ENCODE measurements at regions not wholly inside any gene's neighbourhood (a gene's known extent, or its start where the extent isn't known, plus 50 kb on each side); places are given as distances from the start of the nearest gene placed in this dataset.

DNA sequence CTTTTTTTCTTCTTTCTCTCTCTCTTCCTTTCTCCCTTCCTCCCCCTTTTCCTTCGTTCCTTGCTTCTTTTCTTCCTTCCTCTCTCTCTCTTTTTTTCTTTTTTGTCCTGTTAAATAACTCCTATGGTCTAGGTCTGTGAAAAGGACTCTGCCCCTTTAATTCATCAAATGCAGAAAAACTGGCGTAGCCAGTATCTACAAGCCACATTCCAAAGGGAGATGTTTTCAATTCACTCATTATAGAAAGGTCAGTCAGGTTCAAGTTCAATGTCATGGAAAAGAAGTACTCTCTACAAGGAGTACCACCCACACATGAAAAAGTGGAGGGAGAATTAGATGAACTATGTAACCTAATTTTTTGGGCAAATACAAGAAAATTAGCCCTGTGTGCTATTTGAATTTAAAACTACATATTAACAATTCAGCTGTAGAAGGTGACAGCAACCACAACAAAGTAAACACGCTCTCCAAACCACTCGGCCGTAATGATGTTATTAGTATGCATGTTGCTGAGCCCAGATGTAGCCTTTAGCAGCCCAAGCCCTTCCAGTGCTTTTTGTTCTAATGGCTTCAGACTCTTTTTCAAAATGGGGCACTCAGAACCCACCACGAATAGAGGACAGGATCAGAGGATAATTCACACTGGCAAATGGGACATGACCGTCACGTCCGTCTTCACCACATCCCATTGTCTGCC lies 735.4 kb upstream of the FANCL start:
- DNase-seq (ENCODE audit: low read depth, low spot score): no peak
- in situ Hi-C loops (cut with HindIII; ENCODE audit: low pct_unique_long_range_greater_than_20kb, low sequenced_read_pairs): no loop called here

GRCh38 chr2:58974881-58975280 lies 733.8 kb upstream of the FANCL start:
- in situ Hi-C loops (cut with HindIII; ENCODE audit: low pct_unique_long_range_greater_than_20kb, low sequenced_read_pairs): no loop called here

DNA sequence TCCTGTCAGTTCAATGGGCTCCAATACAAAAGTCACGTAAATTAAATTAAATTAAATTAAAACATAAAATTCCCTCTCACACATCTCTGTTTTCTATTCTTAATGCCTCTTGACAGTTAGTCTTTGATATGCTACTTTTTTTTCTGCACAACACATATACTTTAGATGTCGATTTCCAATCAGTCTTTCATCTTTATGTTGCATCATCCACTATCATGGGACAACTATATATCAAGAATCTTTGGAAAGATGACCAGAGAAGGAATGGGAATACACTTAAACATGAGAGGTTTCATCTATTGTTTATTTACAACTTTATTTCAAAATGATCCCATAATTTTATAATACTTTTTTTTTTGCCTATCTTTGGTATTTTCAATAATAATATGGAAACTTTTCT lies 733.3 kb upstream of the FANCL start:
- in situ Hi-C loops (cut with HindIII; ENCODE audit: low pct_unique_long_range_greater_than_20kb, low sequenced_read_pairs): no loop called here
- no peak for DNase-seq (ENCODE audit: low read depth, low spot score)

More at GRCh38 chr2:58974881-58975280, 733.8 kb upstream of the FANCL start:
- no peak for DNase-seq (ENCODE audit: low read depth, low spot score)

- in situ Hi-C loops (cut with HindIII; ENCODE audit: low pct_unique_long_range_greater_than_20kb, low sequenced_read_pairs): no loop called here
- DNase-seq (ENCODE audit: low read depth, low spot score): no peak
Observed at GRCh38 chr2:58973811-58974281, 732.7 kb upstream of the FANCL start.

DNA sequence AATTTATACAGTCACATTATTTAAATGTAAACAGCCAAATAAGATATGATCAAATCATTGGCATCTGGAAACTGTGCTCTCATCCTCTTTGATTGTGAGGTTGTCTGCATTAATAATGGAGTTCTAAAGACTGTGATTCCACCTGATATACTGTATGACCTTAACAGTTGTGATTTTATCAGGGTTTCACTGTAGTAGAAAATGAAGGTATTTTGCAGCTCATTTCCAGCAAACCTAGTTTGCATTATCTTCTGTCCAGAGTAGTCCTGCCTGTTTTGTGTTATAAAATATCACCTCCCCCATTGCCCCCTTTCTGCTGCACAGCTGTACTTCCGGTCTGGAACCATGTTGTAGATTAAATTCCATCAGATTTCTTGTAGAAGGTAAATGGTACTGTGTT lies 731.6 kb upstream of the FANCL start:
- no peak for DNase-seq (ENCODE audit: low read depth, low spot score)
- in situ Hi-C loops (cut with HindIII; ENCODE audit: low pct_unique_long_range_greater_than_20kb, low sequenced_read_pairs): no loop called here

DNA sequence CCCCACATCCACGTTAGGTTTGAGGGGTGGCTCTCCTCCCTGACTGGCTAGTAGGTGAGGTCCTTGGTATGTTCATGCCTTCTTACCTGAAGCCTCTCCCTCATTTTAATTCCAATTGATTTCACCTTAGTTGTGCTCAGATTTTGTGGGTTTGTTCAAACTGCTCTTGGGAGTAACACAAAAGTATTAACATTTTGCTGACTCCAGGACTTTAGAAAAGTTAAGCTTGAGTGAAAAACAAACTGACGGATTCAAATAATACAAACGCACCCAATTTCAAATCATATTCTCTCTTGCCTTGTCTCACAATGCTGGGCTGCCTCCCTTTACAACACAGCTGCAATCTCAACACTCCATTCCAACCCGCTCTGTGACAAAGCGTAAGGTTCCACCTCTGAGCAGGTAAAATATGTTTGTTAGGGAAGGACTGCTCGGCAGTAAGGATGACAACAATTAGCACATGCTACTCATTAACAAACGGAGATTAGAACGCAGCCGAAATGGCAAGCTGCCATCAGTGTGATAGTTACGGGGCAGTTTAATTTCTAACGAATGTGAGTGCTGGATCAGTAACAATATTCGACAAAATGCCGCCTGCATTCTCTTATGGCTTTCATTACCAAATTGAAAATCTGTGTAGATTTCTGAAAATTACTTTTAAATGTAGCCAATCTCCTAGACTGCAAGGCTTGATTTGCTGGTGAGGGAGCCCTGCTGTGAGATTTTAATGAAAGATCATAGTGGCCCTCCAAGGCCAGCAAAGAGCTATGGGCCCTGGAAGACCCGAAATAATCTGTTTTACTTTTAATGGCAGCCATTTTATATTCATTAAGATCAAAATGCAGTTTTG lies 730.6 kb upstream of the FANCL start:
- in situ Hi-C loops (cut with HindIII; ENCODE audit: low pct_unique_long_range_greater_than_20kb, low sequenced_read_pairs): no loop called here
- DNase-seq (ENCODE audit: low read depth, low spot score): no peak

GRCh38 chr2:58970365-58970764 lies 729.2 kb upstream of the FANCL start:
- DNase-seq (ENCODE audit: low read depth, low spot score): no peak

DNA sequence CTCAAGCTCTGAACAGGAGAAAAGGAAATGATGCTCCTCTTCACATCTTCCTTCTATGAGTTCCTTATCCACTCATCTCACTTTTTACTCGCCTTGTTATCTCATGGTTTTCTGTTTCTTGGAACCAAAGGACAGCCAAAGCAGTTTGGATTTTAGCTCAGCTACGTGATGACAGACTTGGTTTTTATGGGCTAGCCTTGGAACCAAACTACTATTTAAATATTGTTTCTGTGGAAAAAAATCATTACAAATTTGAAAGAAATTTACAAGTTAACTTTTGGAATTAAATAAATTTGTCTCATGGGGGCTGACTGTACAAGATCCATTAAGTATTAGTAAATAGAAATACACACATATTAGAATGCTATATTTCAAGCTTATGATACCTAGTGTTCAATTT lies 727.8 kb upstream of the FANCL start:
- in situ Hi-C loops (cut with HindIII; ENCODE audit: low pct_unique_long_range_greater_than_20kb, low sequenced_read_pairs): no loop called here
- no peak for DNase-seq (ENCODE audit: low read depth, low spot score)

More at GRCh38 chr2:58970365-58970764, 729.2 kb upstream of the FANCL start:
- in situ Hi-C loops (cut with HindIII; ENCODE audit: low pct_unique_long_range_greater_than_20kb, low sequenced_read_pairs): no loop called here

- DNase-seq (ENCODE audit: low read depth, low spot score): no peak
Observed at GRCh38 chr2:58967736-58968135, 726.6 kb upstream of the FANCL start.

DNA sequence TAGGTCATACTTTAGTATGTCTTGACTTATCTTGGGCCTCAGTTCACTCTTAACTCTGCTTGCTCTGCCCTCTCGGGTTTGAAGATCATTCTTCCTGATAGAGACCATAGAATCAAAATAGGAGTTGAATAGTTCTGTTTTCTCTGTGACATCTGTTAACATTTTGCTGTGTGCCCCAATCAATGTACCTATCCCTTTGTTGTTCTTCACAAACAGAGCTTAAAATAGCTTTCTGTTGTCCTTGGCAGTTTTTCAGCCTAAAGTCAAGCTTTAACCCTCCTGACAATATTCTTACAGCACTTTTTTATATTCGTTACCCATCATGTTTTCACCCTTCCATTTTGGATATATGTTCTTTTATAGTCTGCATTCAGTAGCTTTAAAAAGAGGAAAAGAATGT lies 724.5 kb upstream of the FANCL start:
- in situ Hi-C loops (cut with HindIII; ENCODE audit: low pct_unique_long_range_greater_than_20kb, low sequenced_read_pairs): no loop called here
- no peak for DNase-seq (ENCODE audit: low read depth, low spot score)

More at GRCh38 chr2:58967736-58968135, 726.6 kb upstream of the FANCL start:
- in situ Hi-C loops (cut with HindIII; ENCODE audit: low pct_unique_long_range_greater_than_20kb, low sequenced_read_pairs): no loop called here

DNA sequence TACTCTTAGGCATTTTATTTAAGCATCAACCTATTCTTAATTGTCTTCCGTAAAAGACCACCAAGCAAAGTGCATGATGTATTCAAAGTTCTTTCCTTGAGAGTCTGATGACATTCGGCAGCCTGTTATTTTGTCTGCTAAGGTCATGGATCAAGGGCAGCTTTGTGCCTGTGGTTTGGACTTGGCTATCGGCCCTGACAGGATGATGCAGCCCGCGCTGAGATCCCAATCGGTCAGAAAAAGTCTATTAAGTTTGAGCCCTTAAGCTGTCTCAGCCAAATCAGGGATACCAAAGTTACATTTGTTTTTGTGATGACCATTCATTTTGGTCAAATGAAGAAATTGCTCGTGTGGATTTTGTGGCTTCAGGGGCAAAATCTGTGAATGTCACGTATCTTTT lies 718.9 kb upstream of the FANCL start:
- in situ Hi-C loops (cut with HindIII; ENCODE audit: low pct_unique_long_range_greater_than_20kb, low sequenced_read_pairs): no loop called here
- DNase-seq (ENCODE audit: low read depth, low spot score): peak; percentile 93

DNA sequence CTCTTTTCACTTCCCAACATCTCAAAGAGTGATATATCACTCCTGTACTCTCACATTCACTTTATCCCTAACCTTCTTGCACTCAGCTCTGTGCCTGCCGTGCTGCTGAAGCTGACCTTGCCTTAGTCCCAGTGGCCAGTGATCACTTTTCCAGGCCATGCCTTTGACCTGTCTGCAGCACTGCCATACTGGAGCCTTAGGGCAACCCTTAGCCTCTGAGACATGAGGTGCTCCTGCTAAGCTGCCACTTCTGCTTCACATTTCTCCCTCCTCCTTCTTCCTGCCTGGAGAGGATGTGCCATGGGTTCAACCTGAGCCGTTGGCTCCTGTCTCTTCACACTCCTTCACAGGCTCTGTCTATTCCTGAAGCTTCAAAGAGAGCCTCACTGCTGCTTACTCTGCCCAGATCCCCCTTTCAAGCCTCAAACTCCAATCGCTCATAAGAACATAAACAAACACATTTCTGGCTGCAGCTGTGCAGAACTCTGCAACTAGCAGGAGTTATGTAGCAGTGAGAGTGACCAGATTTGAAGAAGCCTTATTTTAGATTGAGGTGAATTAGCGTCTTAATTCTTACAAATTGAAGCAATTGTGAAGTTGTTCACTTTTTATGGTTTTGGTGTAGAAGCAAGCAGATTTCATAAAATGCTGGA lies 716.2 kb upstream of the FANCL start:
- in situ Hi-C loops (cut with HindIII; ENCODE audit: low pct_unique_long_range_greater_than_20kb, low sequenced_read_pairs): no loop called here
- DNase-seq (ENCODE audit: low read depth, low spot score): no peak

DNA sequence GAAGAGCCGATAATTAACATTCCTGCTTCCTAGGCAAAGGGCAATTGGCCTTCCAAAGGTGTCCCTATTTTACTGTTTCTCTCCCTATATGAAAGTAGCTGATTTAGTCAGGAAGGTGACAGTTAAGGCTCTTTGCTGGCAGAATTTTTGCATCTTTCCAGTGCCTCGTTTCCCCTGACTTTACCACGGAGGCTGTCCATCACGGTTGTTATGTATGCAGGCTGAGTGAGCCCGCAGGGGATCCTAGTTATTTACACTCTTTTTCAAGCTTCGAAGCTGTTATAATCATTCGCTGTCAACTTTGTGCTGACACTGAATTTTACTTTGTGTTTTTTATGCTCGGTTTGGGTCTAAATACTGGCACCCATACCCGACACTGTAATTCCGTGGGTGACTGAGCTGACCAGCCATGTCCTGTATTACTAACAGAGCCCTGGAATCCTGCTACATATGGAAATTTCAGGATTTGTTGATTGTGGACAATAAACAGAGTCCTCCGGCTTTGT lies 713.8 kb upstream of the FANCL start:
- DNase-seq (ENCODE audit: low read depth, low spot score): no peak

GRCh38 chr2:58951722-58952121 lies 710.6 kb upstream of the FANCL start:
- peak; percentile 13 for DNase-seq (ENCODE audit: low read depth, low spot score)
- in situ Hi-C loops (cut with HindIII; ENCODE audit: low pct_unique_long_range_greater_than_20kb, low sequenced_read_pairs): no loop called here

More for the DNA sequence above, 713.8 kb upstream of the FANCL start:
- in situ Hi-C loops (cut with HindIII; ENCODE audit: low pct_unique_long_range_greater_than_20kb, low sequenced_read_pairs): no loop called here

GRCh38 chr2:58950795-58951462 lies 709.8 kb upstream of the FANCL start:
- in situ Hi-C loops (cut with HindIII; ENCODE audit: low pct_unique_long_range_greater_than_20kb, low sequenced_read_pairs): no loop called here
- no peak for DNase-seq (ENCODE audit: low read depth, low spot score)

GRCh38 chr2:58939388-58939787 lies 698.3 kb upstream of the FANCL start:
- in situ Hi-C loops (cut with HindIII; ENCODE audit: low pct_unique_long_range_greater_than_20kb, low sequenced_read_pairs): no loop called here
- DNase-seq (ENCODE audit: low read depth, low spot score): no peak

- in situ Hi-C loops (cut with HindIII; ENCODE audit: low pct_unique_long_range_greater_than_20kb, low sequenced_read_pairs): no loop called here
- DNase-seq (ENCODE audit: low read depth, low spot score): no peak
Observed at GRCh38 chr2:58938988-58939387, 697.9 kb upstream of the FANCL start.

DNA sequence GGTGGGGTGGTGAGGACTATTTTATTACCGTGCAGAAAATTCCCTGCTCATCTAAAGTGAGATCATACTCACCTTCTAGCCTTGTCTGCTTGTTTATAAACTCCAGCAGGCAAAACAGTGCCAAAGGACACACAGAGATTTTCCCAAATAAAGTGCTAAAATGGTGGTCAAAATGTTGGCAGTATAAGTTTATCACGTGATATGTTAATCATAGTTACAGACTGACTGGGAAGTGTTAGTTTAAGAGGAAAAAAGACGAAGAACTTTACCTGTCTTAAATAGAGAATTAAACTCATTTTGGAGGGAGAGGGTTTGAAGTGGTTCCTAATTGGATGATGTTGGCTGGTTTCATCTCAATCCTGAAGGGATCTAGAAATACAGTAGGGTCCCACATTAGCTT lies 691.7 kb upstream of the FANCL start:
- DNase-seq (ENCODE audit: low read depth, low spot score): no peak
- in situ Hi-C loops (cut with HindIII; ENCODE audit: low pct_unique_long_range_greater_than_20kb, low sequenced_read_pairs): no loop called here
